ENCODE measurements at regions not wholly inside any gene's neighbourhood (a gene's known extent, or its start where the extent isn't known, plus 50 kb on each side); places are given as distances from the start of the nearest gene placed in this dataset.
"Not testable (repeated sequence)": the region's sequence is repeated elsewhere in the genome, so short reads cannot be mapped to it uniquely, and the experiment has no call there.

DNA sequence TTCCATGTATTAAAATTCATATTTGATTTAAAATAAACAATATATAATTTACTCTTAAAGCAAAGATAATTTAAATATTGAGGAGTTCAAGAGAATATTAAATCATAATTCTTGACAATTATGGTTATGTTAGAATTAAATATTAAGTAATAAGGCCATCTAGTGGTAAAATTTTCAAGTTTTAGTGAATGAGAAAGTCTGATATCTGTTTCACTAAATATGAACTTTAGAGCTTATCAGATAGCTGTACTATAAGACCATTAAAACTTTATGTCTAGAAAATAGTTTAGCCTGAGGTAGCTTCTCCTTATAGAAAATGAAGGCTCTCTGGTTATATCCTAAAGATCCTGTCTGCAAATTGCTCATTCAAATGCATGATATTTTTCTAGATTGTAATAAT lies 152.1 kb upstream of the PRSS12 start:
- DNase-seq (ENCODE audit: low read depth): not testable (repeated sequence)

DNA sequence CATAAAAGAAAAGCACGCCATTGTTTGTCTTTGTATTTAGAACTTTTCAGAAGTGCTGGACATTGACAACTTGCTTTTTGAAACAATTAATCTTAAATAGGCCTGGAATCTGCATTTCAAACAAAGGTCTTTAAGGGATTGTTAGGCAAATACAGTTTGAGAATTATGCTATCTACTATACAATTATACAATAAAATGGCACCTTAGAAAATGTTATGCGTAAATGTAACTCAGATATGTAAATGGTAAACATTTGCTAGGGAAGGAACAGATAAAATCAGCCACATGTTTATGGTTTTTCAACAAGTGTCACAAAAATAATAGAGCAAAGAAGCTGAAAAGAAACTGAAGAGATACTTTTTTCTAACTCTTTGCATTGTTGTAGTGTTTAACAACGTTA lies 152.7 kb upstream of the PRSS12 start:
- DNase-seq (ENCODE audit: low read depth): not testable (repeated sequence)

DNA sequence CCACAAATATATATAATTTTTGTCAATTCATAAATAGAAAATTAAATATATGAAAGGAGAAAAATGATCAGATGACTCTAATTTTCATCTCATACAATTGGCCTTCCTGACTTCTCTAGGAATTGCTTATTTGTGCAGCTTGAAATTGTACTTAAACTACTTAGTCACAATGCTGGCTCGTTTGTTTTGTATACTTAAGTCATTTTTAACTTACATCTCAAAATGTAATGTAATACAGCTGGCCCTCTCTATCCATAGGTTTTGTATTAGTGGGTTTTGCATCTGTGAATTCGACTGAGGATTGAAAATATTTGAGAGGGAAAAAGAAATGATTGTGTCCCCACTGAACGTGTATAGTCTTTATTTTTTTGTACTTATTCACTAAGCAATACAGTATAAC lies 160.1 kb upstream of the PRSS12 start:
- DNase-seq (ENCODE audit: low read depth): not testable (repeated sequence)

DNA sequence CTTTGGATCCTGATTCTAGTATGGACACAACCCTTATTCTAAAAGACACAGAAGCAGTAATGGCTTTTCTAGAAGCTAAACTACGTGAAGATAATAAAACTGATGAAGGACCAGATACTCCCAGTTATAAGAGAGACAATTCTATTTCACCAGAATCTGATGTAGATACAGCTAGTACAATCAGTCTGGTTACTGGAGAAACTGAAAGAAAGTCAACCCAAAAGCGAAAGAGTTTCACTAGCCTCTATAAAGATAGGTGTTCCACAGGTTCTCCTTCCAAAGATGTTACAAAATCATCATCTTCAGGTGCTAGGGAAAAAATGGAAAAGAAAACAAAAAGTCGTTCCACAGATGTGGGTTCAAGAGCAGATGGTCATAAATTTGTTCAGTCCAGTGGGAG lies 161.5 kb upstream of the PRSS12 start:
- not testable (repeated sequence) for DNase-seq (ENCODE audit: low read depth)

DNA sequence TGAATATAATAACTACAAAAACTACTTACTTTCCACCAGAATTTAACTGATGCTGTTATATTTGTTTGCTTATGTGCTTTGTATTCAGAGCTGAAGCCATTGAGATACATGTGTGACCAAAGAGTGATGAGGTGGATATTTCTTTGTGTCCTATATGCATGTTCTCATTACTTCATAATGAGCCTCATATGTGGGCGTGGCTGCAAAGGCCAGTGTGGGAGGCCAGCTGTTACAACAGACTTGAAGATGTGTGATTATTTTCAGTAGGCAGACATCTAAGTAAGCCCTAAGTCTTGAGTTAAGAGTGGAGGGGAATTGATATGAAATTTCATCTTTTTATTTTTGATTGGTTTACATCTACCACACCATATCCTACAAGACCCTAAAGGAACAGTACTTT lies 163.3 kb upstream of the PRSS12 start:
- not testable (repeated sequence) for DNase-seq (ENCODE audit: low read depth)

DNA sequence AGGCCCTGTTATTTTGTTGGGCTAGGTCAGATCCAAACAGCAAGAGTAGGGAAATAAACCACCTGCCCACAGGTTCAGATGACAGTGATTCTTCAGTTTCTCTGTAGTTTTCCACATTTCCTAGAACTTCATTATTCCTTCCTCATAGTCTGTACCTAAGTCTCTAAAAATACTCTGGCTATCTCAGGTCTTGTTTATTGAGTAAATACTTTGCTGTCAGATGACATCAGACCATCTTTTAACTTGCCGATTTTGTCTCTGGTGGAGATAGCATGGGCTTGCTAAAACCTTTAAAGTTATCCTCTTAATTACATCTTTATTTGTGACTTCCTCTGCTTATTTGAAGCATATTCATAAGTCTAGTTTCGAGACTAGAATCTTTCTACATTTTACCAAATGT lies 155.1 kb upstream of the METTL14 start:
- DNase-seq (ENCODE audit: low read depth): not testable (repeated sequence)

DNA sequence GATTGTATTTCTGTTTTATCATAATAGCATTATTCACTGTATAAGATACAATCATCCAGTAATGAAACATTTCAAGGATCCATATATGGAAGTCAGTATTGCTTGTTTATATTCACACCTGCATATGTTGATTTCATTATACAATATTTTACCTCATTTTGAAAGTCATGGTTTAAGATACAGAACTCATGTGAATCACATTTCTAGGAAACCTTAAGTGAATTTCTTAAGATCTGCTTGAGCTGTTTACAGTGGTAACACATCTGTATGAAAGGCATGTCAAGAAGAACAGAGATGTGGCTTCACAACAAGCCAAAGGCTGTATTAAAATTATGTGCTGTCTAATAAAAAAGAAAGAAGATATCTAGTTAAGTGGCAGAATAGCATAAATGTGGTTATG lies 153.2 kb upstream of the METTL14 start:
- DNase-seq (ENCODE audit: low read depth): not testable (repeated sequence)

DNA sequence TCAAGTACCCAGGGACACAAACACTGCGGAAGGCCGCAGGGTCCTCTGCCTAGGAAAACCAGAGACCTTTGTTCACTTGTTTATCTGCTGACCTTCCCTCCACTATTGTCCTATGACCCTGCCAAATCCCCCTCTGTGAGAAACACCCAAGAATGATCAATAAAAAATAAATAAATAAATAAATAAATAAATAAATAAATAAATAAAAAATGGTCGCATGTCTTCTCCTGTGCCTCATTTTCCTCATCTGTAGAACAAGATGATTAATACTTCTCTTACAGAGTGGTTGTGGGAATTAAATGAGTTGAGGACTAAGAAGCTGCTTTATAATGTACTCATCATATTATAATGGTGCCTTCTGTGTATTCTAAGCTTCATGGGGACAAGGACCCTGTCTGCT lies 149.4 kb upstream of the METTL14 start:
- DNase-seq (ENCODE audit: low read depth): not testable (repeated sequence)

DNA sequence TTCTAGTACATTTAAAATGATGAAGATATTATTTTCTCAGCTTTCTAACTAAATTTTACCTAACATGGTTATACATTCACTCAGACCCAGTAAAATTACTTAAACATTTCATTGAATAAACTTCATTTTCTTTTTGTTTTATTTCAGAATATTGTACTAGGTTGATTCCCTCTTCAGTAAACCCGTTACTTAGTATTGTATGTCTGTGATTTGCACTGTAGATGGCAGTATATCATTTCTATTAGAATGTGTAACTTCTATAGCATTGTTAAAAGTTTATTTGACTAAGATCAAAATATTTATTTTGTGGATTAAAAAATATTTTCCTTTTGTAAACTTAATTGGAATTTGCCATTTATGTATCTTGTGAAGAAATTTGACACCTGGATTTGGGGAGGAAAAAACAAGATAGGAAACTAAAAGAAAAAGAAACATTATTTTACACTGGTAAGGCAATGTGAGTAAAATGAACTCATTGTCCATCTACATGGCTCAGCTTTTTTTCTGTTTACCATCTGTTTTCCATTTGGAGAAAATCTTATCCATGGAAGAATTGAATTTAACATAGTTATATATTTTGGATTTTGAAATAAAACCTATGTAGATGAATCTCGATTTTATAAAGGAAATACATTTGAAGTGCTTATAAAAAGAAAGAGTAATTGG lies 145.6 kb upstream of the METTL14 start:
- DNase-seq (ENCODE audit: low read depth): not testable (repeated sequence)

DNA sequence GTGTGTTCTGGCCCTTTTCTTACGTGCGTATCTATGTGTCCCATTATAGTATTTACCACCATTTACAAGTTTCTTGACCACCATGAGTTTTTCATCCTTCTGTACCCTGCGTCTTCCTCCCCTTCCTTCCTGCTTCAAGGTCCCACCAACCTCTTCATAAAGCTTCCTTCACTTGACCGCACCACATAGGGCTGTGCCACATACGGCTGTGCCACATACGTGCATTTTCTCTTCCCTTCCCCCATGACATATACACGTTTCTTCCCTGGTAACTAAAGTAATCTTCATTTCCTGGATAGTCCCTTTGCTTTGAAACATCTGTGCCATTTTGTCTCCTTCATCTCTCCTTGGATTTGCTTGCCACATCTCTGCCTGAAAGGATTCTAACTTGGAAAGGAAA lies 128.6 kb upstream of the METTL14 start:
- not testable (repeated sequence) for DNase-seq (ENCODE audit: low read depth)

DNA sequence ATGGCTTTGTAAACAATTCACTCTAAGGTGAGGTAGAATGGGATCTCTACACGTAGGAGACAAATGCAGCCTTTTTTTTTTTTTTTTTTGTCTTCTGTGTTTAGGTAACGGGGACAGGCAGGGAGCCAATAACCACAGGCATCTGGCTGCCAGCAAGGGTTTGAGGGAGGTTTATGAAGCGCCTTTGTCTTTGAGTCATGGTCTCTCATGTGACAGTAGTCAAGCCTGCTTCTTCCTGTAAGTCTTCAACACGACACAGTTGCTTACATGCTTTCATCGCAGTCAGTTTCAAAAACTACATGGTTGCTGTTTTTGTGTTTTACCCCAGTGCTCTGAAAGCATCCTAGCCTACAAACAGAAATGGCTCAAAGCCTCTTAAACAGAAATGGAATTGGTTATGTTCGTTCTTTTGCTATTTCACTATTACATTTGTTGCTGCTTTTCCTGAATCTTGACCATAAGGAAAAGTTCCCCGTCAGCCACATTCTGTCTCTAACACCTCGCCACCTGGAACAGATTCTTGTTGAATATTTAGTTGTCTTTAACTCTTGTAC lies 127.8 kb upstream of the METTL14 start:
- DNase-seq (ENCODE audit: low read depth): no peak

DNA sequence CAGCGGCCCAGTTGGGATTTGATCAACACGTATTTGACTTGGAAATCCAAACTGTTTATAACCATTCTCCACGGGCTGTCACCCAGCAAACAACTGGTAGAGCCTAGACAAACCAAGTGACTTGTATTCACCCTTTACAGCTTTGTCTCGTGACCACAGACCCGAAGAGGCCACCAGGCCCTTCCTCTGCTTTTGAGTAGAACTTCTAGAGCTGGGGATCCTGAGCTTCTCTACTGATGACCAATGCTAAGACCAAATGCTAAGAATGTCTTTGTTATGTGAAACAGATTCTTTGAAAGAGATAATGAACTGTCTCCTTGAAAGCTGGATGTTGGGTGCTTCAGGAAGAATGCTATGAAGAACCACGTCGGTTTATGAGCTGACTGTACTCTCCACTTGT lies 127.0 kb upstream of the METTL14 start:
- not testable (repeated sequence) for DNase-seq (ENCODE audit: low read depth)

DNA sequence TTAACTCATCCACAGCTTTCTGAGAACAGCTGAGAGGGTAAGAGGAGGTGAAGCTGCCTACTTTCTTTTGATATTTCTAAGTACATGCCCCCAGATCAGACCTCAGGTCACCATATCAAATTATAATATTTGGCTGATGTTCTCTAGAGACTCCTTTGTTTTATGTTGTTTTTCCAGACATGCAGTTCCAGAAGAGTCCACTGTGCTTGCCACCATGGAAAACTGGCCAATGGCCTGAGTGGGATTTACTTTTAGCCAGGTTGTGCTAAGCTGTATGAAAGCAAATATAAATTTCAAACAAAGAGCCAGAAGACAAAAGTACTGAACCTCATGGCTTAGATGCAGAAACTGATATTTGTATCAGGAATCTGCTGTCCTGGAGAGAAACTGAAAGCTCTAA lies 123.6 kb upstream of the METTL14 start:
- not testable (repeated sequence) for DNase-seq (ENCODE audit: low read depth)

DNA sequence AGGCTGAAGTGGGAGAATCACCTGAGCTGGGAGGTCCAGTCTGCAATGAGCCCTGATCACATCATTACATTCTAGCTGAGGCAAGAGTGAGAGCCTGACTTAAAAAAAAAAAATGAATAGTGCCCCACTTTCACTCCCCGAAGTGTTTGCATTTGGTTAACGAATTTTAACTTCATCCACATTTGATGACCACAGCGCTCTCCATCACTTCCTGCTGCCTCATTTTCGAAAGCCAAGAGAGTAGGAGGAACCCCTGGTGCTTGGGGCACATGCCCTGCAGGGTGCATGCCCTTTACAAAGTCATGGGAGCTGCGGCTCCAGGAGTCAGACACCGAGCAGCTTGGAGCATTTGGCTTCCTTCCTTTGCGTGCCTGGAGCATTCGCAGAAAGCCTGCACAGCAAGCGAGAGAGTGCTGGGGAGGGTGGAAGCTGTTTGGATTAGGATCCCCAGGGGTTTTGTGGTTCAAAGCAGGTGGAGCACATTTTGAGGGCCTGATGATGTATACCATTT lies 119.1 kb upstream of the METTL14 start:
- not testable (repeated sequence) for DNase-seq (ENCODE audit: low read depth)

DNA sequence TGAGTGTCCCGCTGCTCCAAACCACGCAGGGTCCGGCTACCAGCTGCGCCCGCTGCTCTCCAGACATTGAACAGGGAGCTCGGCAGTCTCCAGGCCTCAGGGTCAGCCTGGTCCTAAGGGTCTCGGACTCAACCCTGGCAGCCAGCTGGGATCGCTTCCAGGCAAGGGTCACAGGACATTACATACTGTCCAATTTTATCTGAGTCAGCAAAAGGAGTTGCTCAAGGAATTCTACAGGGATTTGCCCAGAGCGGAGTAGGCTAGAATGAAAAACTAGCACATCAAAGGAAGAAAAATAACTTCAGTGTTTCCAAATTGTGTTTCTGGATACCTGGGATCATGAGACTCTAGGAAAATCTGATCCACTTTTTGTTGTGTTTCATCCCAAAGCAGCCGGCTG lies 112.2 kb upstream of the METTL14 start:
- DNase-seq (ENCODE audit: low read depth): not testable (repeated sequence)

DNA sequence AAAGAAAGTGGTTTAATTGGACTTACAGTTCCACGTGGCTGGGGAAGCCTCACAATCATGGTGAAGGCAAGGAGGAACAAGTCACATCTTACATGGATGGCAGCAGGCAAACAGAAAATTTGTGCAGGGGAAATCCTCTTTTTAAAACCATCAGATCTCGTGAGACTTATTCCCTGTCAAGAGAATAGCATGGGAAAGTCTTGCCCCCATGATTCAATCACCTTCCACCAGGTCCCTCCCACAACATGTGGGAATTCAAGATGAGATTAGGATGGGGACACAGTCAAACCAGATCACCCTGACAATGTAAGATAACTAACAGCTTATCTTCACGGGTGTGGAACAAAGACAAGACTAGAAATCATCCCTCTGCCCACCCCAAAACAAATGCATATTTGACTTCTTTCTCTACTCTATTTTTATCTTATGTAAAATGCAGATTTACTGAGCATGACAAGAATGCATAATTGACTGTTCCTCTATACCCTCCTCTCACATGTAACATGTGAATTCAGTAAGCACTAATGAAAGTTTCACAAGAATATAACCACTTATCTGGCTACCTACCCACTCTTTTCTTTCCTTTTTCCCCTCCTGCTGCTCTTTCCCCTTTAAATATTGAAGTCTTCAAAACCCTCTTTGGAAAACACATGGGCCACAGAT lies 110.8 kb upstream of the METTL14 start:
- DNase-seq (ENCODE audit: low read depth): not testable (repeated sequence)

DNA sequence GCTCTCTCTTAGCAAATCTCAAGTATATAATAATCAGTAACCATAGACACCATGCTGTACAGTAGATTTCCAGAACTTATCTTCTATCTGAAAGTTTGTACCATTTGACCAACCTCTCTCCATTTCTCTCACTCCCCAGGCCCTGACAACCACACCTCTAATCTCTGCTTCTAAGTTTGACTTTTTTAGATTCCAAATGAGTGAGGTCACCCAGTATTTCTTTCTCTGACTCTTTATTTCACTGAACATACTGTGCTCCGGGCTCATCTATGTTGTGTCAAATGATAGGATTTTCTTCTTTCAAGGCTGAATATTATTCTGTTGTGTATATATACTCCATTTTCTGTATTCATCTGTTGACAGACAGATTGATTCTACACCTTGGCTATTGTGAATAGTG lies 110.1 kb upstream of the METTL14 start:
- not testable (repeated sequence) for DNase-seq (ENCODE audit: low read depth)

DNA sequence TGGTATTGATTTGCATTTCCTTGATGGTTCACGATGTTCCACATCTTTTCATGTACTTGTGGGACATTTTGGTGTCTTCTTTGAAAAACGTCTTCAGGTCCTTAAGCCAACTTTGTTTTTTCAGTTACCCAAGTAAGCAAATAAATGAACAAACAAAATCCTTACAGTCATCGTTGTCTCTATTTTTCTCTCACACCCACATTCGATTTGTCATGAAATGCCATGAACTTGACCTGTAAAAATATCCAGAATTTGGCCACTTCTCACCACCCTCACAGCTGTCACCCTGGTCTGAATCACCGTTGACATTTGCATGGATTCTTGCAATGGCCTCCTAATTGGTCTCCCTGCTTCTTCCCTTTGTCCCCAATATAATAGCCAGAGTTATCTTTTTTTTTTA lies 109.5 kb upstream of the METTL14 start:
- not testable (repeated sequence) for DNase-seq (ENCODE audit: low read depth)

DNA sequence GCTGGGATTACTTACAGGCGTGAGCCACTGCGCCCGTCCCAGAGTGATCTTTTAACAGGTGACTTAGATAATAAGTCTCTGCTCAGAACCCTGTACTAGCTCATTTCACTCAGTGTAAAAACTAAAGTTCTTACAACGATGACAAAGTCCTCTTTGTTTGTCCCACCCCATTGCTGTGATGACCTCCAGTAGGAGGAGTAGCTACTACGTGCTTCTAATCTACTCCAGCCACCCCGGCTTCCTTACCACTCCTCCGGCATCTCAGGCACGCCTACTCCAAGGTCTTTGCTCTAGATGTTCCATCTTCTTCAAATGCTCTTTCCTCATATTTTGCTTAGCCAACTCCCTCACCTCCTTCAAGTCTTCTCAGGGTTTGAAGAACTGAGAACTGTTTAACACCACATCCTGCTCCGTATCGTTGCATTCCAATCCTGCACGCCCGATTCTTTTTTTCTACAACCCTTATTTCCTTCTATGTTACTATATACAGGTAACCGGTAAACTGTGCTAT lies 108.4 kb upstream of the METTL14 start:
- DNase-seq (ENCODE audit: low read depth): not testable (repeated sequence)

DNA sequence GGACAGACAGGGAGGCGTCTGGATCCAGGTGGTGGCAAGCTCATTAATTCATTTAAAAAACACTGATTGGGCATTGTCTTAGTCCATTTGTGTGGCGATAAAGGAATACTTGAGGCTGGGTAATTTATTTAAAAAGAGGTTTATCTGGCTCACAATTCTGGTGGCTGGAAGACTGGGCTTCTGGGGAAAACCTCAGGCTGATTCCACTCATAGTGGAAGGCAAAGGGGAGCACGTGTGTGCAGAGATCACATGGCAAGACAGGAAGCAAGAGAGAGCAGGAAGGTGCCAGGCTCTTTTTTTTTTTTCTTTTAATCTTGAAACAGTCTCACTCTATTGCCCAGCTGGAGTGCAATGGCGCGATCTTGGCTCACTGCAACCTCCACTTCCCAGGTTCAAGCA lies 100.2 kb upstream of the METTL14 start:
- no peak for DNase-seq (ENCODE audit: low read depth)

DNA sequence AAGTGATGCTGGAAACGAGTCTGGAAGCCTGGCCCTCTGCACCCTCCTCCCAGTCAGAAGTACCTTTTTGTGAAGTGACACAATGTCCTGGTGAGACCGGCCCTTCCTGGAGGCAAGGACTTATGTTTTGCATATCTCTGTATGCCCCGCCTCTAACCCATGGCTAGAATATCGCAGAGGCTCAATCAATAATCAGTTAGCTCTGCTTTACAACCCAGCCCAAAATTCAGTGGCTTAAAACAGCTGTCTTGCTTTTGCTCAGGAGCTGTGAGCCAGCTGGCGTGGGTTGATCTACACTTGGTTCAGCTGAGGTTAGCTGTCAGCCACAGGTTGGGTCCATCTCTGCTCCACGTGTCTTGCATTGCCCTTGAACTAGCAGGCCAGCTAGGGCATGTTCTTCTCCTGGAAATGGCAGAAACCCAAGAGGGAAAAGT lies 98.8 kb upstream of the METTL14 start:
- no peak for DNase-seq (ENCODE audit: low read depth)

DNA sequence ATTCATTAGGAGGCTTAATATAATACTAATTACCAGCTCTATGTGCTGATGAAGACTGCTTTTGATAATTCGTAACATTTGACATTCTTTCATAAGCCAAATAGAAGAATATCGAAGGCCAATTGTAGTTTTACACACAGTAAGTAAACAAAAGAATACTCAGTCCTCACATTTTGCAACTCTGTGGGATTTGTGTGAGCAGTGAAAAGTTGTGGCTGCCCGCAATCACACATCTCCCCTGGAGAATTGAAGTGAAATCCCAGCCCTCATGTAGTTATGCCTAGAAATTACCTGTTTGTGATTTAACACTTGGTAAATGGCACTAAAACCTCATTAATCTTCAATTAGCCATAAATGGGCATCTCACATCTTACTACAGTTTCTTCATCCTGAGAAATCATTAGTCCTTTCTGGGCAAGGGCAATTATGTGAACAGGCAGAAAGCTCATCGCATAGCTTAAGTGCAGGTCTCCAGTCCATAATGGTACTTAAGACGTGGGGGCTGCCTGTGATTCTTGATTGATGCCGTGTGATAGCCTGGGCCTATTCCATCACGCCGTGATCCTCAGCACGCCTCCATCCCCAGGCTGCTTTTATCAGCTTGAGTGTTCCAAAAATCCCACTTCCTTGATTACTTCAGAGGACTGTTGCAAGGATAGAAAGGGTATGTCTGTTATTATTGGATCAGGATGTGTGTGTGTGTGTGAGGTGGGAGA lies 97.9 kb upstream of the METTL14 start:
- DNase-seq (ENCODE audit: low read depth): no peak

Data from activated gamma-delta T cell treated with anti-CD3 and anti-CD28 coated beads, Interleukin-2, amount 50 U/mL, for 16 hours (primary cell).